Large intestine (tissue), 3 donors: ENCODE measurements at regions not wholly inside any gene's neighbourhood (a gene's known extent, or its start where the extent isn't known, plus 50 kb on each side); places are given as distances from the start of the nearest gene placed in this dataset.

Experiments
- DNase-seq, 2 donors: peaks; one replicate each; pipeline versions ENCODE4 v3.0.0 to v3.0.0-alpha.2; 2013
- H3K27ac ChIP-seq: one replicate; pipeline ENCODE4 v1.5.1; 2013; ENCODE audit warnings: low read length
- H3K27me3 ChIP-seq: 2 replicates; pipeline ENCODE4 v1.6.1; 2013; ENCODE audit warnings: low read length; ENCODE audit not compliant: control insufficient read depth, insufficient read depth
- H3K36me3 ChIP-seq: 2 replicates; pipeline ENCODE4 v1.6.1; 2013; ENCODE audit warnings: low read length; ENCODE audit not compliant: control insufficient read depth, insufficient read depth
- H3K4me1 ChIP-seq: one replicate; pipeline ENCODE4 v1.6.1; 2013; ENCODE audit warnings: low read length; ENCODE audit not compliant: control insufficient read depth, insufficient read depth
- H3K4me3 ChIP-seq: one replicate; pipeline ENCODE4 v1.5.1; 2013; ENCODE audit warnings: low read length
- H3K9me3 ChIP-seq: one replicate; pipeline ENCODE4 v1.6.1; 2013; ENCODE audit warnings: mild to moderate bottlenecking, low read depth, low read length, moderate library complexity; ENCODE audit not compliant: control insufficient read depth
- WGBS: methylation state at CpG from one replicate; pipeline ENCODE4 v1.1.5; 2013; ENCODE audit warnings: low lambda C conversion rate; ENCODE audit not compliant: insufficient coverage; 5-methylcytosine and 5-hydroxymethylcytosine counted together

DNA sequence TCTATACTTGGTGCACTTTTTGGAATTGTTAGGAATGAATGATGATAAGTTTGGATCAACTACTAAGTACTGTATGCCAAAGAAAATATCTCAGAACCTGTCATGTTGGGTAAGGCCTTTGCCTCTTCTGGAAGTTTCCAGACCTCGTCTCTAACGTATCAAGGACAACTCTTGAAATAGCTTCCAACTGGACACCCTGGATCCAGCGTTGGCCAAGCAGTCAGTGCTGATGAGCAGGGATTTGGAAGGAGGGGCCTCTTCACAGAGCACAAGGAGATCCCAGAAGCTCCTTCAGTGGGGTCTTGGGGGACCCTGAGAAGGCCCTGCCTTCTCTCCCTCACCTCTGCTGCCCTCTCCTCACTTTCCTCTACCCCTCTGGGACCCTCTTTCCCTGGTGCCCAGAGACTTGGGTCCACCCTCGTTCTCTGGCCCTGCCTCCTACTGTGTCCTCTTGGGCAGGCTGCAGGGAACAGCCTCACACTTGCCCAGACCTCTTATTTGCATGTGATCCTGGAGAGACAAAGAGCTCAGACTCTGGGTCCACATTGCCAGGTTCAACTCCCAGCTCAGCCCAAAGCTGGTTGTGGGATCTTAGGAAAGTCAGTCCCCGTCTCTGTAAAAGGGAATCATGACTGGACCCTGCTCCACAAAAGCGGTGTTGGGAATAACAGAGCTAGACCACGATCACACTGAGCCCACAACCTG is 145.8 kb downstream of the COL6A3 start:
- no peaks in the 10 kb centered on the region for H3K27me3 ChIP-seq
- no peaks in the 10 kb centered on the region for H3K9me3 ChIP-seq
- no peak overlapping the region for H3K27ac ChIP-seq
- no CpG with 5 or more reads among the region's 7 CpGs for WGBS
- DNase-seq = no peak
- no peaks in the 10 kb centered on the region for H3K36me3 ChIP-seq
- H3K4me1 ChIP-seq = peaks cover 2% of the 10 kb centered on the region
- H3K4me3 ChIP-seq = no peak overlapping the region

DNA sequence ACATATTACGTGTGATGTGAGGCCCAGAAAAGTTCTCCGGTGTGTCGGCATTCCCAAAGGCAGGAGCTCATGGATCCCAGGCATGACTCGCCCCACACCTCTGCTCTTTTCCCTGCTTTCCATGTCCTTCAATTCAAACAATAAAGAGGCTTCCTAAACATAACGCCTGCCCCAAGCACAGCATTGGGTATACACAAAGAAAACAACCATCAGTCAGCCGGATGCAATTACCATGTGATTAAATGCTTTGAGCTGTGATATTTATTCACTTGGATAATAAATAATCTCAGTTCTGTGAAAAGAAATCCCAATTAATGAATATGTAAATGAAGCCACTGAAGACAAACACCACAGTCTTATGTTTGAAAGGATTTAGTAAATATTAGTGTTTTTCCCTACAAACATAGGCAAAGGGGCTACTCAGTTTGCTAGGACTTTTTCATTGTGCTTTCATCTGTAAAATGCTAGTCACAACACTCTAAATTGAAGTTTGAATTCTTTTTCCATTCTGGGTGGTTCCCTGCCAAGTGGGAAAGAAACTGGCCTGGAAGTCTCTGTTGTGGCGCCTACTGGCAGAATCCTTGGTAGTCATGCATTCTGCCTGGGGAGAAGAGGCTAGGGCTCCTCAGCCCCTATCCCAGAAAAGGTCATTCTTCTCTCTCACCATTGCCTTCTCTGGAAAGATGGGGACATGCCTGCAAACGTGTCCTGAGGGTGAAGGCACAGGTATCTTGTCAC is 144.7 kb downstream of the COL6A3 start:
- DNase-seq = no peak
- 83% methylated on average over 1 of the region's 8 CpGs for WGBS
- Histone ChIP-seq H3K4me1 (peaks cover 2% of the 10 kb centered on the region), H3K9me3 (no peaks in the 10 kb centered on the region), H3K36me3 (no peaks in the 10 kb centered on the region), H3K27ac (no peak overlapping the region), H3K27me3 (no peaks in the 10 kb centered on the region), H3K4me3 (no peak overlapping the region)

DNA sequence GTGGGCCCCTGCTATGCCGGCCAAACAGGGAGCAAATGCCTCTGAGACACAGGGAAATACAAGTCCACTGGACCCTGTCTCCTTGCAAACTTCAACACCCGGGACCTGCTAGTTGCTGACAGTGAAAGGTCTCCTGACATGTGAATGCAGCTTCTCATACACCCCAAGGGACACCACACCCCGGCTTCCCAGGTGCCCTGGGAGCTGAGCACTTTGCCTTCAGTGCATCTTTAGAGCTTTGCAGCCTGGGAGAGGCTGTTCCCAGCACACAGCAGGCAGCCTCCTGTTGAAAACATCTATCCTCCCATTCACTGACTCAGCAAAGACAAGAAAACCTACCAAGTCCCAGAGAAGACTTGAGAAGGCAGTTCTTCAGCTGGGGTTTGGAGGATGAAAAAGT is 143.4 kb downstream of the COL6A3 start:
- no peak for DNase-seq
- H3K27ac ChIP-seq = no peak overlapping the region
- no peak overlapping the region for H3K4me3 ChIP-seq
- no peaks in the 10 kb centered on the region for H3K27me3 ChIP-seq
- H3K36me3 ChIP-seq = no peaks in the 10 kb centered on the region
- no CpG with 5 or more reads among the region's 3 CpGs for WGBS
- H3K9me3 ChIP-seq = no peaks in the 10 kb centered on the region
- H3K4me1 ChIP-seq = peaks cover 2% of the 10 kb centered on the region

DNA sequence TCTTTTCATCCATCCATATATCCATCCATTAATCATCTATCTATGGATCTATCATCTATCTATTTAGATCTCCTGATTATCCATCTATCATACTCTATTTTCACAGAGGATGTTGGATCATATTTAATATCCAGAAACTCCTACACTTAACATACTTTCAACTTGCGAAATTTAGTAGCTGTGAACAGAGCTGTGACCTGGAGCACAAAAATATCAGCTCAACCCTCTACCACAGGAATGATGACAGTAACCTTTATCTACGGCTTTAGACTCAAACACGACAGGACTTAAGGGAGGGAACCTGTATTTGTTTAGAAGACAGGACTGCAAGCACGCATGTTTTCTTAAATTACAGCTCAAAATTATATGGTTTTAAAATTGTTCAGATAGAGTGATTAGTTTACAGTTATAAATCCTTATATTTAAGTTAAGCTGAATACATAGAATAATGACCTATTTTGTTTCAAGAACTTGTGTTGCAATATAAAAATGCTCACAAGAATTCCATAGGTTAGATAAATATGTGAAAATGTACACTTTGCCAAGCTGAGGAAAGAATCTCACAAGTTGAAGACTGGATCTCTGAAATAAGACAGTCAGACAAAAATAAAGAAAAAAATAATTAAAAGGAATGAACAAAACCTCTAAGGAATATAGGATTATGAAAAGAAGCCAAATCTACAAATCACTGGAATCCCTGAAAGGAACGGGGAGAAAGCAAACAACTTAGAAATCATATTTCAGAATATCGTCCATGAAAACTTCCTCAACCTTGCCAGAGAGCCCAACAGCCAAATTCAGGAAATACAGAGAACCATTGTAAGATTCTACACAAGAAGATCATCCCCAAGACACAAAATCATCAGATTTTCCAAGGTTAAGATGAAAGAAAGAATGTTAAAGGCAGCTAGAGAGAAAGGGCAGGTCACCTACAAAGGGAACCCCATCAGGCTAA is 142.0 kb downstream of the COL6A3 start:
- WGBS = 40% methylated on average over 2 of the region's 6 CpGs
- Histone ChIP-seq H3K4me1 (peaks cover 2% of the 10 kb centered on the region), H3K27me3 (no peaks in the 10 kb centered on the region), H3K4me3 (no peak overlapping the region), H3K36me3 (no peaks in the 10 kb centered on the region), H3K27ac (no peak overlapping the region), H3K9me3 (no peaks in the 10 kb centered on the region)
- DNase-seq = no peak
